ENCODE measurements at regions not wholly inside any gene's neighbourhood (a gene's known extent, or its start where the extent isn't known, plus 50 kb on each side); places are given as distances from the start of the nearest gene placed in this dataset.

GRCh38 chr5:52560366-52560765 is 227.3 kb upstream of the ITGA1 start:
- H3K4me3 Mint-ChIP-seq: no peak overlapping the region
- Histone ChIP-seq H3K36me3 (ENCODE audit: control insufficient read depth, insufficient read depth, low read length) (no peaks in the 10 kb centered on the region), H3K4me3 (ENCODE audit: low read length) (no peak overlapping the region), H3K9me3 (ENCODE audit: control insufficient read depth, low read length) (no peaks in the 10 kb centered on the region), H3K4me1 (ENCODE audit: control insufficient read depth, insufficient read depth, low read length) (peaks cover 4% of the 10 kb centered on the region), H3K27ac (ENCODE audit: low read depth, low read length) (no peak overlapping the region), H3K27me3 (ENCODE audit: control insufficient read depth, insufficient read depth, low read length, poor library complexity, severe bottlenecking) (no peaks in the 10 kb centered on the region), H3K9ac (ENCODE audit: extremely low read depth, low read length, poor library complexity, severe bottlenecking) (no peak overlapping the region)
- peak; percentile 39 for TF ChIP-seq CTCF (conservative IDR thresholded peaks at IDR 0.05)
- no peak overlapping the region for H3K27ac Mint-ChIP-seq
- 81% methylated on average over 1 of the region's 1 CpG; no CpG with 5 or more reads in 1 of the 2 experiments for WGBS, 2 experiments (ENCODE audit: insufficient coverage in 1 of 2, insufficient read length in 1 of 2)
- peaks cover 11% of the 10 kb centered on the region for H3K4me1 Mint-ChIP-seq
- H3K9me3 Mint-ChIP-seq: no peaks in the 10 kb centered on the region
- DNase-seq: no peak
- H3K27me3 Mint-ChIP-seq (ENCODE audit: insufficient read depth): no peaks in the 10 kb centered on the region
- no peaks in the 10 kb centered on the region for H3K36me3 Mint-ChIP-seq (ENCODE audit: low read depth)

GRCh38 chr5:52562473-52562872 is 225.2 kb upstream of the ITGA1 start:
- H3K9ac ChIP-seq (ENCODE audit: extremely low read depth, low read length, poor library complexity, severe bottlenecking): no peak overlapping the region
- no peak overlapping the region for H3K27ac ChIP-seq (ENCODE audit: low read depth, low read length)
- H3K27me3 ChIP-seq (ENCODE audit: control insufficient read depth, insufficient read depth, low read length, poor library complexity, severe bottlenecking): no peaks in the 10 kb centered on the region
- Mint-ChIP-seq H3K27ac (no peak overlapping the region), H3K4me3 (no peak overlapping the region), H3K36me3 (ENCODE audit: low read depth) (no peaks in the 10 kb centered on the region), H3K9me3 (no peaks in the 10 kb centered on the region), H3K27me3 (ENCODE audit: insufficient read depth) (no peaks in the 10 kb centered on the region), H3K4me1 (peaks cover 11% of the 10 kb centered on the region)
- no peak for DNase-seq
- 90 to 100% methylated on average over 1 of the region's 1 CpG for WGBS, 2 experiments (ENCODE audit: insufficient coverage in 1 of 2, insufficient read length in 1 of 2)
- no peaks in the 10 kb centered on the region for H3K9me3 ChIP-seq (ENCODE audit: control insufficient read depth, low read length)
- no peaks in the 10 kb centered on the region for H3K36me3 ChIP-seq (ENCODE audit: control insufficient read depth, insufficient read depth, low read length)
- peaks cover 4% of the 10 kb centered on the region for H3K4me1 ChIP-seq (ENCODE audit: control insufficient read depth, insufficient read depth, low read length)
- no peak overlapping the region for H3K4me3 ChIP-seq (ENCODE audit: low read length)
- TF ChIP-seq CTCF (conservative IDR thresholded peaks at IDR 0.05): no peak

- Mint-ChIP-seq H3K27ac (no peak overlapping the region), H3K4me3 (no peak overlapping the region), H3K9me3 (peaks cover 6% of the 10 kb centered on the region), H3K27me3 (ENCODE audit: insufficient read depth) (no peaks in the 10 kb centered on the region), H3K36me3 (ENCODE audit: low read depth) (no peaks in the 10 kb centered on the region), H3K4me1 (peaks cover 11% of the 10 kb centered on the region)
- H3K36me3 ChIP-seq (ENCODE audit: control insufficient read depth, insufficient read depth, low read length): no peaks in the 10 kb centered on the region
- H3K9me3 ChIP-seq (ENCODE audit: control insufficient read depth, low read length): no peaks in the 10 kb centered on the region
- no peak overlapping the region for H3K9ac ChIP-seq (ENCODE audit: extremely low read depth, low read length, poor library complexity, severe bottlenecking)
- peaks cover 4% of the 10 kb centered on the region for H3K4me1 ChIP-seq (ENCODE audit: control insufficient read depth, insufficient read depth, low read length)
- DNase-seq: no peak
- TF ChIP-seq CTCF (conservative IDR thresholded peaks at IDR 0.05): no peak
- H3K4me3 ChIP-seq (ENCODE audit: low read length): no peak overlapping the region
- no peaks in the 10 kb centered on the region for H3K27me3 ChIP-seq (ENCODE audit: control insufficient read depth, insufficient read depth, low read length, poor library complexity, severe bottlenecking)
- no peak overlapping the region for H3K27ac ChIP-seq (ENCODE audit: low read depth, low read length)
These were observed 223.1 kb upstream of the ITGA1 start for GRCh38 chr5:52564587-52564986.
